Activated CD8-positive, alpha-beta T cell treated with anti-CD3 and anti-CD28 coated beads, Interleukin-2, amount 10 ng/mL, durations not matched to agents 7 days and 5 days (primary cell): ENCODE measurements at regions not wholly inside any gene's neighbourhood (a gene's known extent, or its start where the extent isn't known, plus 50 kb on each side); places are given as distances from the start of the nearest gene placed in this dataset.

Experiments used
- ATAC-seq: fragments of 150-1000 bp; cut with Tn5 transposase; one replicate; pipeline ENCODE4 v1.10.0; 2021; ENCODE audit warnings: moderate library complexity
- CTCF ChIA-PET: fragments of 350-600 bp; sonication (Branson Sonifier 250); formaldehyde crosslinking; loops from one replicate; lab custom pipeline; 2021; ENCODE audit warnings: antibody characterized with exemption; lab: Charles Lee
- POLR2A ChIA-PET: fragments of 350-600 bp; sonication (Branson Sonifier 250); formaldehyde crosslinking; loops from one replicate; lab custom pipeline; 2021; ENCODE audit warnings: antibody characterized with exemption; lab: Charles Lee
- DNase-seq: peaks from one replicate; pipeline ENCODE4 v3.0.0-alpha.2; 2020
- H3K27ac Mint-ChIP-seq: one replicate; pipeline ENCODE4 v1.8.0; 2021; ENCODE audit warnings: mild to moderate bottlenecking, mixed read lengths
- H3K27me3 Mint-ChIP-seq: one replicate; pipeline ENCODE4 v1.8.0; 2021; ENCODE audit warnings: low read depth, mixed read lengths
- H3K36me3 Mint-ChIP-seq: one replicate; pipeline ENCODE4 v1.8.0; 2021; ENCODE audit warnings: low read depth, mixed read lengths
- H3K4me1 Mint-ChIP-seq: one replicate; pipeline ENCODE4 v1.8.0; 2021; ENCODE audit warnings: low read depth, mixed read lengths
- H3K4me3 Mint-ChIP-seq: one replicate; pipeline ENCODE4 v1.8.0; 2021; ENCODE audit warnings: mild to moderate bottlenecking, mixed read lengths
- H3K9me3 Mint-ChIP-seq: one replicate; pipeline ENCODE4 v1.8.0; 2022; ENCODE audit warnings: mixed read lengths; ENCODE audit not compliant: insufficient read depth

GRCh38 chr4:117400039-117400835 is 314.9 kb upstream of the TRAM1L1 start:
- Mint-ChIP-seq H3K4me1 (no peaks in the 10 kb centered on the region), H3K4me3 (no peak overlapping the region), H3K27me3 (no peaks in the 10 kb centered on the region), H3K27ac (no peak overlapping the region), H3K36me3 (no peaks in the 10 kb centered on the region), H3K9me3 (no peaks in the 10 kb centered on the region)
- DNase-seq: no peak
- ChIA-PET POLR2A (no interaction called here), CTCF (no interaction called here)
- ATAC-seq: no peak

- H3K27me3 Mint-ChIP-seq: no peaks in the 10 kb centered on the region
- ATAC-seq: no peak
- no peaks in the 10 kb centered on the region for H3K4me1 Mint-ChIP-seq
- CTCF ChIA-PET: no interaction called here
- H3K27ac Mint-ChIP-seq: no peak overlapping the region
- no peaks in the 10 kb centered on the region for H3K9me3 Mint-ChIP-seq
- H3K4me3 Mint-ChIP-seq: no peak overlapping the region
- H3K36me3 Mint-ChIP-seq: no peaks in the 10 kb centered on the region
- POLR2A ChIA-PET: no interaction called here
- DNase-seq: no peak
Measured at GRCh38 chr4:117412661-117413060, 327.3 kb upstream of the TRAM1L1 start.

DNA sequence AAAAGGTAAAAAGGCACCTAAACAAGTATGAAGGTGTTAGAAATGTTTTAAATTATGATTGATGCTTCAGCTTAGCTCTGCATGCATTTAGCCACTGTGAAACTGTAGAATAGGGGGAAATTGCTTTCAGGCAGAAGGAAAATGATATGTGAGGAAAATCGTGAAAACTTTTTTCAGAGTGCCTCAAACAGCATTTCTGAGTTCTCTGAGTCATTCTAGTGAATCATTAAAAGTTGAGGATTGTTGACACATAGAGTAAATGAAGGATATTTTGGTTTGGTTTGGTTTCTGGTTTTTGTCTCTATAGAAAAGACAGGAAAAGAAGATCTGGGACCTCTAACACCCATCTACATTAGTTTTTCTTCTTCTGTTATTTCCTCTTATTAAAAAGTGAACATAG is 332.5 kb upstream of the TRAM1L1 start:
- H3K4me1 Mint-ChIP-seq: no peaks in the 10 kb centered on the region
- H3K9me3 Mint-ChIP-seq: no peaks in the 10 kb centered on the region
- no peaks in the 10 kb centered on the region for H3K36me3 Mint-ChIP-seq
- no peak overlapping the region for H3K4me3 Mint-ChIP-seq
- H3K27ac Mint-ChIP-seq: no peak overlapping the region
- ChIA-PET CTCF (no interaction called here), POLR2A (no interaction called here)
- no peak for DNase-seq
- no peaks in the 10 kb centered on the region for H3K27me3 Mint-ChIP-seq
- ATAC-seq: no peak

DNA sequence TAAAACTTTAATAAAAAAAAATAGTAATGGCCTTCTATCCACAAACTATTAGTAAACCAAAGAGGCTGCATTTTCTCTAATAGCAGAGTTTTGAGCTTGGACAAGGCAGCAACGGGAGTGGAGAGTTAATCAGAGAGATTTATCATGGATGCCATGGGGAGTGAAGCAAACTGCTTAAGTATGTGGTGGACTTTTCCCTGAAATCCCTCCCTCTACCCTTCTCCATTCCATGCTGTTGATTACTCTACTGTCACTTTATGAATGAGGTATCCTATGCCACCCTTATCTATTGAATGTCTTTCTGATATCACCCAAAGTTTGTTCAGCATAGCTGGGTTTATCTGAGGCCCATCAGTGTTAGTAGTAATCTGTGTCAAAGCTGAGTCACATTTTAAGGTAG is 335.6 kb upstream of the TRAM1L1 start:
- no peaks in the 10 kb centered on the region for H3K9me3 Mint-ChIP-seq
- POLR2A ChIA-PET: no interaction called here
- ATAC-seq (no peak), DNase-seq (no peak)
- no peaks in the 10 kb centered on the region for H3K4me1 Mint-ChIP-seq
- H3K4me3 Mint-ChIP-seq: no peak overlapping the region
- no peaks in the 10 kb centered on the region for H3K36me3 Mint-ChIP-seq
- H3K27me3 Mint-ChIP-seq: no peaks in the 10 kb centered on the region
- CTCF ChIA-PET: interaction anchor here (0.6 kb wide), 1 partner anchor 9 kb away, joined by 3 read pairs; no protein-coding TSS in a partner anchor
- H3K27ac Mint-ChIP-seq: no peak overlapping the region

DNA sequence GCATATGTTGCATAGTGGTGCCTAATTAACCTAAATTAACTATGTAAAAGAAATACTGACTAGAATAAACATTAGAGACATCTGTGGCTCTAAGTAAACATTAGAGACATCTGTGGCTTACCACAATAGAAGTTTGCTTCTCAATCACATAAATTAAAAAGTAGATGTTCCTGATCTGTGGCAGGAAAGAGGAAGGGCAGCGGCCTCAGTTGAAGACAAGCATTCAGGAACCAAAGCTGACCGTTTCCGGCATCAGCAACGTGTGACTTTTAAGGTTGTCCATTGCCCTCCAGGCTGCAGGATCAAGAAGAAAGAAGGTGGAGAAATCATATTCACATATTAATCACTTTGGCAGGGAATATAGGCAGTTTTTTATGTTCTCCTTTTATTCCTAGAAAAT is 336.3 kb upstream of the TRAM1L1 start:
- no peak for ATAC-seq
- no peak for DNase-seq

GRCh38 chr4:117422297-117422696 is 336.9 kb upstream of the TRAM1L1 start:
- no peaks in the 10 kb centered on the region for H3K27me3 Mint-ChIP-seq
- H3K27ac Mint-ChIP-seq: no peak overlapping the region
- POLR2A ChIA-PET: no interaction called here

More for the DNA sequence above, 336.3 kb upstream of the TRAM1L1 start:
- no peaks in the 10 kb centered on the region for H3K9me3 Mint-ChIP-seq
- ChIA-PET POLR2A (no interaction called here), CTCF (no interaction called here)
- no peaks in the 10 kb centered on the region for H3K27me3 Mint-ChIP-seq
- H3K27ac Mint-ChIP-seq: no peak overlapping the region
- H3K4me1 Mint-ChIP-seq: no peaks in the 10 kb centered on the region
- H3K36me3 Mint-ChIP-seq: no peaks in the 10 kb centered on the region
- no peak overlapping the region for H3K4me3 Mint-ChIP-seq

GRCh38 chr4:117425636-117426035 is 340.3 kb upstream of the TRAM1L1 start:
- ChIA-PET CTCF (no interaction called here), POLR2A (no interaction called here)
- Mint-ChIP-seq H3K27ac (no peak overlapping the region), H3K27me3 (no peaks in the 10 kb centered on the region), H3K4me3 (no peak overlapping the region), H3K4me1 (no peaks in the 10 kb centered on the region), H3K9me3 (no peaks in the 10 kb centered on the region), H3K36me3 (no peaks in the 10 kb centered on the region)
- no peak for DNase-seq
- ATAC-seq: no peak

More at GRCh38 chr4:117422297-117422696, 336.9 kb upstream of the TRAM1L1 start:
- CTCF ChIA-PET: no interaction called here
- Mint-ChIP-seq H3K4me1 (no peaks in the 10 kb centered on the region), H3K36me3 (no peaks in the 10 kb centered on the region), H3K9me3 (no peaks in the 10 kb centered on the region), H3K4me3 (no peak overlapping the region)
- DNase-seq (no peak), ATAC-seq (no peak)

DNA sequence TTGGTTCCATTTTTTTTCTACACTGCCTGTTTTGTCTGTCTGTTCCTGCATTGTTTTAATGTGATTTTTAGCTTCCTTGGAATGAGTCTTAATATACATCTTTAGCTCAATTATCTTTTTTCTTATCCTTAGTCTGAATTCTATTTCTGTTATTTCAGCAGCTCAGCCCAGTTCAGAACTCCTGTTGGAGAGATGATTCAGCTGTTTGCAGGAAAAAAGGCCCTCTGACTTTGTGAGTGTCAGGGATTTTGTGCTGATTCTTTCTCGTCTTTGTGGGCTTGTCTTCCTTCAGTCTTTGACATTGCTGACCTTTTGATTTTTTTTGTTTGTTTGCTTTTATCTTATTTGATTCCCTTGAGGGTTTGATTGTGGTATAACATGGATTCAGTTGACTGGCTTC is 343.2 kb upstream of the TRAM1L1 start:
- ATAC-seq: no peak
- CTCF ChIA-PET: no interaction called here
- Mint-ChIP-seq H3K9me3 (no peaks in the 10 kb centered on the region), H3K36me3 (no peaks in the 10 kb centered on the region), H3K4me3 (no peak overlapping the region), H3K4me1 (no peaks in the 10 kb centered on the region), H3K27me3 (no peaks in the 10 kb centered on the region), H3K27ac (no peak overlapping the region)
- POLR2A ChIA-PET: no interaction called here
- DNase-seq: no peak

GRCh38 chr4:117429061-117429460 is 343.7 kb upstream of the TRAM1L1 start:
- Mint-ChIP-seq H3K4me1 (no peaks in the 10 kb centered on the region), H3K27me3 (no peaks in the 10 kb centered on the region), H3K4me3 (no peak overlapping the region), H3K36me3 (no peaks in the 10 kb centered on the region), H3K9me3 (no peaks in the 10 kb centered on the region), H3K27ac (no peak overlapping the region)
- ChIA-PET POLR2A (no interaction called here), CTCF (no interaction called here)
- no peak for DNase-seq
- no peak for ATAC-seq

DNA sequence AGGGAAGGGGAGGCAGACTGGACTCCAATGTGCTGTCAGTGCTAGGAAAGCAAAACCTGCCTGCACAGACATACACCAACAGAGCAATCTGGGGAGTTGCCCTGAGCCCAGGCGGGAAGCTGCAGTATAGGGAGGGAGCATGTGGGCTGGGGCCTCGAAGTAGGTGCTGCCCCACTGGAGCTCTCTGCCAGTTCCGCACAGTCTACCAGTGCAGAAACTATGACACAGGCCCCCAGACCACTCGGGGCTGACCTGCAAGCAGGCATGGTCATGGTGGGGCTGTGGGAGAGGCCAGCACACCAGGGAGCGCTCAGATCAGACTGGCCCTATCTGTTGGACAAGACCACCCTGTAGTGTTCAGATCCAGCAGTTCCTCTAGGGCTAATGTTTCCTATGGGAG is 344.1 kb upstream of the TRAM1L1 start:
- Mint-ChIP-seq H3K9me3 (no peaks in the 10 kb centered on the region), H3K27ac (no peak overlapping the region), H3K27me3 (no peaks in the 10 kb centered on the region), H3K36me3 (no peaks in the 10 kb centered on the region), H3K4me3 (no peak overlapping the region), H3K4me1 (no peaks in the 10 kb centered on the region)
- ChIA-PET POLR2A (no interaction called here), CTCF (interaction anchor here (1.1 kb wide), 1 partner anchor 9 kb away, joined by 3 read pairs; no protein-coding TSS in a partner anchor)
- DNase-seq (no peak), ATAC-seq (no peak)

DNA sequence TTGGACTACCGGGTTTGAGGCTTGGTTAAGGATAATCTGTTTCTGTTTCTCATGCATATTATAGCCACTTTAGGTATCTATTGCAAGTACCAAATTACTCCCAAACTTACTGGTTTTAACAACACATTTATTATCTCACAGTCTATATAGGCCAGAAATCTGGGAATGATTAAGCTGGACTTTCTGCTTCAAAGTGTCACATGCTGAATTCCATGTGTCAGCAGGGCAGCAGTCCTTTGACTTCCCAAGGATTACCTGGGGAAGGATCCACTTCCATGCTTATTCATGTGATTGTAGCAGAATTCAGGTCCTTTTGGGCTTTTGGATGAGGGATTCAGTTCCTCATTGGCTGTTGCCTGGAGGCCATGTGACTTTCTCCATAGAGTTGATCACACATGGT is 349.0 kb upstream of the TRAM1L1 start:
- DNase-seq (no peak), ATAC-seq (no peak)
- CTCF ChIA-PET: no interaction called here
- Mint-ChIP-seq H3K27me3 (no peaks in the 10 kb centered on the region), H3K9me3 (no peaks in the 10 kb centered on the region), H3K36me3 (no peaks in the 10 kb centered on the region), H3K4me3 (no peak overlapping the region), H3K27ac (no peak overlapping the region), H3K4me1 (no peaks in the 10 kb centered on the region)
- POLR2A ChIA-PET: no interaction called here

DNA sequence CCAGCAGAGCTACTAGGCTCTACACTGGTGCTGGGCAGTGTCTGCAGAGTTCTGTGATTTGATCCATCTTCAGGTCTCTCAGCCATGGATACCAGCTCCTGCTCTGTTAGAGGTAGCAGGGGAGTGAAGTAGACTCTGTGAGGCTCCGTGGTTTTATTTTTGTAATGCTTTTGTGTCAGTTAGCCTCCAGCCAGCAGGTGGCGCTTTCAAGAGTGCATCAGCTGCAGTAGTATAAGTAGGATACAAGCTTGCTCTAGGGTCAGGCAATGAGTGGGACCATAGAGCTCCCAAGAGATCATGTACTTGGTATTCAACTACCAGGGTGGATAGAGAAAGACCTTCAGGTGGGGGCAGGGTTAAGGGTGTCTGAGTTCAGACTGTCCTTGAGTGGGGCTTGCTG is 362.5 kb upstream of the TRAM1L1 start:
- peak; percentile 32 for DNase-seq
- ChIA-PET CTCF (interaction anchor here (0.8 kb wide), 1 partner anchor 14 kb away, joined by 4 read pairs; no protein-coding TSS in a partner anchor), POLR2A (no interaction called here)
- H3K9me3 Mint-ChIP-seq: no peaks in the 10 kb centered on the region
- ATAC-seq: no peak
- no peaks in the 10 kb centered on the region for H3K27me3 Mint-ChIP-seq
- H3K4me1 Mint-ChIP-seq: no peaks in the 10 kb centered on the region
- no peaks in the 10 kb centered on the region for H3K36me3 Mint-ChIP-seq
- no peak overlapping the region for H3K4me3 Mint-ChIP-seq
- H3K27ac Mint-ChIP-seq: no peak overlapping the region

DNA sequence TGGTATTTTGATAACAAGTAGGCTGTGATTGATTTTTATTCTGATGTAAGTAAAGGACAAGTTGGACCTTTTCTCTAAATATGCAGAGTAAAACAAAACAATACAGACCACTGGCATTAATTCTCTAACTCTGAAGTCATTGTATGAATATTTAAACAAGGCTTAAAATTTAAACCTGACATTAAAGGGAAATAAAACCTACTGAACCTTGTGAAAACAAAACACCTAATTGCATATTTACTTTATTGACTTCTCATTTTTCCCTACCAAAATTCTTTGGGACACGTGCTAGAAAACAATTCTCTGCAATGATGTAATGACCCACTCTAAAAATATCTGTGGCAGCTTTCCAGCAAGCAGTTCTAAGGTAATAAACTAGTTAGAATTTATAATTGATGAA is 369.7 kb upstream of the TRAM1L1 start:
- POLR2A ChIA-PET: no interaction called here
- DNase-seq (no peak), ATAC-seq (no peak)
- H3K9me3 Mint-ChIP-seq: no peaks in the 10 kb centered on the region
- CTCF ChIA-PET: no interaction called here
- H3K27me3 Mint-ChIP-seq: no peaks in the 10 kb centered on the region
- H3K4me3 Mint-ChIP-seq: no peak overlapping the region
- H3K27ac Mint-ChIP-seq: no peak overlapping the region
- no peaks in the 10 kb centered on the region for H3K4me1 Mint-ChIP-seq
- H3K36me3 Mint-ChIP-seq: no peaks in the 10 kb centered on the region
